H1 (cell line): ENCODE measurements at regions not wholly inside any gene's neighbourhood (a gene's known extent, or its start where the extent isn't known, plus 50 kb on each side); places are given as distances from the start of the nearest gene placed in this dataset.
A peak's percentile ranks its signal among the peaks of the same experiment; 100 is the strongest.

Experiments used
- CTCF ChIA-PET: fragments of 300-600 bp; sonication (Branson Sonifier 250); formaldehyde crosslinking; loops from one replicate; lab custom pipeline; 2021; ENCODE audit not compliant: partially characterized antibody; lab: Charles Lee
- POLR2A ChIA-PET: fragments of 300-600 bp; sonication (Branson Sonifier 250); formaldehyde crosslinking; loops from one replicate; lab custom pipeline; 2021; ENCODE audit warnings: inconsistent platforms; ENCODE audit not compliant: partially characterized antibody; lab: Charles Lee
- DNase-seq, 2 experiments: peaks; one replicate each; pipeline versions ENCODE4 v3.0.0 to v3.0.0-alpha.2; 2010 to 2022; ENCODE audit warnings: low spot score in 2 of 2, low read depth in 1 of 2, mixed read lengths in 1 of 2
- FAIRE-seq: peaks from 2 replicates; lab custom pipeline; 2011; peaks lifted over from hg19 to GRCh38; lab: Jason Lieb, UNC
- H2AFZ ChIP-seq: 2 replicates; pipeline ENCODE4 v1.8.1; 2012; ENCODE audit warnings: low read length, inconsistent platforms
- H2AK5ac ChIP-seq: 2 replicates; pipeline ENCODE4 v1.6.1; 2013; ENCODE audit warnings: low read depth, low read length
- H2BK120ac ChIP-seq: replicated peaks from 2 replicates; pipeline ENCODE3; 2013; ENCODE audit warnings: low read depth, low read length, inconsistent platforms
- H2BK12ac ChIP-seq: 2 replicates; pipeline ENCODE4 v1.6.1; 2013; ENCODE audit warnings: low read depth, low read length
- H2BK15ac ChIP-seq: 2 replicates; pipeline ENCODE4 v1.6.1; 2013; ENCODE audit warnings: low read length
- H2BK20ac ChIP-seq: 2 replicates; pipeline ENCODE4 v1.6.1; 2013; ENCODE audit warnings: low read length
- H2BK5ac ChIP-seq: 2 replicates; pipeline ENCODE4 v1.6.1; 2013; ENCODE audit warnings: low read depth, low read length
- H3K14ac ChIP-seq: 2 replicates; pipeline ENCODE4 v1.6.1; 2013; ENCODE audit warnings: inconsistent platforms; ENCODE audit not compliant: insufficient read length
- H3K18ac ChIP-seq: 2 replicates; pipeline ENCODE4 v1.6.1; 2013; ENCODE audit warnings: low read length; ENCODE audit errors: extremely low read depth
- H3K23ac ChIP-seq: 2 replicates; pipeline ENCODE4 v1.6.1; 2013; ENCODE audit warnings: inconsistent platforms; ENCODE audit not compliant: insufficient read length
- H3K23me2 ChIP-seq: 2 replicates; pipeline ENCODE4 v1.6.1; 2013; ENCODE audit warnings: low read depth, low read length
- H3K27ac ChIP-seq: 2 replicates; pipeline ENCODE4 v1.6.1; 2011; ENCODE audit warnings: low read depth, low read length, inconsistent platforms
- H3K27me3 ChIP-seq, 4 experiments: replicated peaks in 1 of 4; 1 replicate in 1 of 4; 2 replicates in 3 of 4; pipeline versions ENCODE4 v1.6.1 to v1.8.1; 2011 to 2013; ENCODE audit warnings: low read length in 3 of 4, mild to moderate bottlenecking in 3 of 4, inconsistent platforms in 2 of 4, mixed read lengths in 2 of 4, moderate library complexity in 1 of 4; ENCODE audit not compliant: control insufficient read depth in 3 of 4, insufficient read depth in 3 of 4; ENCODE audit errors: extremely low read depth in 1 of 4
- H3K36me3 ChIP-seq, 4 experiments: 2 replicates each; pipeline versions ENCODE4 v1.6.1 to v1.8.1; 2011 to 2013; ENCODE audit warnings: mild to moderate bottlenecking in 4 of 4, low read length in 3 of 4, moderate library complexity in 2 of 4, control low read depth in 1 of 4, inconsistent platforms in 1 of 4; ENCODE audit not compliant: insufficient read depth in 4 of 4, control insufficient read depth in 2 of 4
- H3K4ac ChIP-seq: replicated peaks from 2 replicates; pipeline ENCODE3; 2013; ENCODE audit warnings: low read length, low read depth, mixed read lengths, inconsistent platforms; ENCODE audit not compliant: insufficient read length
- H3K4me1 ChIP-seq, 4 experiments: replicated peaks in 1 of 4; 1 replicate in 1 of 4; 2 replicates in 3 of 4; pipeline versions ENCODE4 v1.6.1 to v1.8.1; 2011 to 2013; ENCODE audit warnings: low read length in 3 of 4, inconsistent platforms in 2 of 4, mixed read lengths in 1 of 4; ENCODE audit not compliant: insufficient read depth in 4 of 4, control insufficient read depth in 3 of 4
- H3K4me2 ChIP-seq, 2 experiments: 2 replicates each; pipeline versions ENCODE4 v1.6.1 to v1.8.1; 2011 to 2013; ENCODE audit warnings: low read depth in 2 of 2, low read length in 2 of 2, control low read depth in 1 of 2, inconsistent platforms in 1 of 2, mild to moderate bottlenecking in 1 of 2; ENCODE audit not compliant: insufficient read depth in 1 of 2
- H3K4me3 ChIP-seq, 4 experiments: fragments of 200-600, 300-600 bp in 1 of 4; sonication (generic), shearing (Covaris generic), sonication (Bioruptor Twin) in 1 of 4; 2 replicates each; pipeline versions ENCODE4 v1.5.1 to v1.8.1; 2011 to 2016; ENCODE audit warnings: low read length in 4 of 4, low read depth in 3 of 4, control low read depth in 2 of 4, inconsistent platforms in 2 of 4, mild to moderate bottlenecking in 2 of 4, mixed read lengths in 1 of 4, moderate library complexity in 1 of 4; ENCODE audit not compliant: insufficient read depth in 2 of 4; ENCODE audit errors: extremely low read depth in 1 of 4
- H3K56ac ChIP-seq: replicated peaks from 2 replicates; pipeline ENCODE3; 2013; ENCODE audit warnings: low read depth, mild to moderate bottlenecking, mixed read lengths, low read length, inconsistent platforms; ENCODE audit not compliant: insufficient read length
- H3K79me1 ChIP-seq: 2 replicates; pipeline ENCODE4 v1.6.1; 2013; ENCODE audit warnings: low read depth, low read length, control low read depth
- H3K79me2 ChIP-seq, 2 experiments: 2 replicates each; pipeline versions ENCODE4 v1.6.1 to v1.8.1; 2012 to 2013; ENCODE audit warnings: low read length in 2 of 2, mild to moderate bottlenecking in 2 of 2, inconsistent platforms in 1 of 2; ENCODE audit not compliant: insufficient read depth in 2 of 2, control insufficient read depth in 1 of 2
- H3K9ac ChIP-seq, 4 experiments: replicated peaks in 1 of 4; 1 replicate in 1 of 4; 2 replicates in 3 of 4; pipeline versions ENCODE4 v1.6.1 to v1.8.1; 2011 to 2013; ENCODE audit warnings: low read depth in 3 of 4, low read length in 3 of 4, control low read depth in 2 of 4, mild to moderate bottlenecking in 2 of 4, moderate library complexity in 2 of 4, inconsistent platforms in 1 of 4; ENCODE audit errors: extremely low read depth in 1 of 4
- H3K9me3 ChIP-seq, 2 experiments: 2 replicates each; pipeline versions ENCODE4 v1.6.1 to v1.8.1; 2012 to 2013; ENCODE audit warnings: mild to moderate bottlenecking in 2 of 2, moderate library complexity in 2 of 2, control low read depth in 1 of 2, inconsistent platforms in 1 of 2, low read depth in 1 of 2, low read length in 1 of 2, mixed read lengths in 1 of 2; ENCODE audit not compliant: insufficient read depth in 2 of 2
- H4K20me1 ChIP-seq, 2 experiments: replicated peaks in 1 of 2; 2 replicates each; pipeline versions ENCODE3 to v1.8.1; 2011 to 2013; ENCODE audit warnings: inconsistent platforms in 2 of 2, low read length in 2 of 2, mild to moderate bottlenecking in 1 of 2; ENCODE audit not compliant: insufficient read depth in 2 of 2, control insufficient read depth in 1 of 2
- H4K5ac ChIP-seq: 2 replicates; pipeline ENCODE4 v1.6.1; 2013; ENCODE audit warnings: low read length, low read depth, mixed read lengths, inconsistent platforms; ENCODE audit not compliant: insufficient read length
- H4K8ac ChIP-seq: 2 replicates; pipeline ENCODE4 v1.8.0; 2013; ENCODE audit warnings: mild to moderate bottlenecking, moderate library complexity, low read length, inconsistent platforms; ENCODE audit not compliant: insufficient read depth; ENCODE audit errors: extremely low read depth
- H4K91ac ChIP-seq: replicated peaks from 2 replicates; pipeline ENCODE3; 2013; ENCODE audit warnings: low read length, mixed read lengths, inconsistent platforms; ENCODE audit not compliant: insufficient read length
- CBX8 ChIP-seq: fragments of 300-800, 300-1000 bp; sonication (generic); IDR thresholded peaks from 2 replicates; pipeline ENCODE4 v1.7.1; 2016; ENCODE audit warnings: low read depth, low read length, borderline replicate concordance
- CREB1 ChIP-seq: IDR thresholded peaks from 2 replicates; pipeline ENCODE4 v1.6.1; 2012; ENCODE audit warnings: inconsistent platforms
- CTBP2 ChIP-seq: IDR thresholded peaks from 2 replicates; pipeline ENCODE4 v1.7.0; 2011; ENCODE audit warnings: borderline replicate concordance, mild to moderate bottlenecking, moderate library complexity, mixed read lengths, low read length; ENCODE audit not compliant: insufficient read depth, insufficient read length
- HDAC2 ChIP-seq, 2 experiments: fragments of 300-600 bp in 1 of 2; sonication (generic) in 1 of 2; IDR thresholded peaks; 2 replicates each; pipeline ENCODE4 v1.6.1; 2011 to 2012; ENCODE audit warnings: low read depth in 2 of 2, low read length in 2 of 2, mild to moderate bottlenecking in 2 of 2, moderate library complexity in 2 of 2, borderline replicate concordance in 1 of 2, inconsistent platforms in 1 of 2
- KDM4A ChIP-seq: IDR thresholded peaks from one replicate; pipeline ENCODE4 v1.7.1; 2012; ENCODE audit warnings: low read depth, mild to moderate bottlenecking, moderate library complexity, low read length, inconsistent platforms; ENCODE audit not compliant: severe bottlenecking
- NRF1 ChIP-seq: IDR thresholded peaks from 2 replicates; pipeline ENCODE4 v1.6.1; 2011; ENCODE audit warnings: mild to moderate bottlenecking, low read depth, low read length, improper control_type of control experiment
- POLR2A ChIP-seq, 2 experiments: IDR thresholded peaks; 1 replicate in 1 of 2; 2 replicates in 1 of 2; pipeline ENCODE4 v1.6.1; 2011; ENCODE audit warnings: low read depth in 2 of 2, low read length in 2 of 2, mild to moderate bottlenecking in 2 of 2; ENCODE audit errors: control extremely low read depth in 1 of 2
- POLR2AphosphoS5 ChIP-seq: IDR thresholded peaks from 2 replicates; pipeline ENCODE4 v1.6.1; 2011; ENCODE audit warnings: low read depth, low read length
- SIRT6 ChIP-seq: IDR thresholded peaks from one replicate; pipeline ENCODE4 v1.7.1; 2012; ENCODE audit warnings: low read length, inconsistent platforms
- SRF ChIP-seq: IDR thresholded peaks from 2 replicates; pipeline ENCODE4 v1.6.1; 2011; ENCODE audit warnings: mild to moderate bottlenecking, low read depth, low read length, moderate library complexity
- TEAD4 ChIP-seq: IDR thresholded peaks from 2 replicates; pipeline ENCODE4 v1.6.1; 2012; ENCODE audit warnings: low read depth, low read length, inconsistent platforms, mixed read lengths
- USF2 ChIP-seq: IDR thresholded peaks from 2 replicates; pipeline ENCODE4 v1.6.1; 2011; ENCODE audit warnings: low read length, improper control_type of control experiment
- WGBS, 2 experiments: shearing (Covaris generic) in 1 of 2; methylation state at CpG; one replicate each; pipeline versions ENCODE4 v1.1.6 to v1.1.7; 2013 to 2015; ENCODE audit warnings: low lambda C conversion rate in 2 of 2, mixed read lengths in 2 of 2, inconsistent platforms in 1 of 2, low coverage in 1 of 2, missing lambda C conversion rate in 1 of 2; ENCODE audit not compliant: insufficient replicate concordance in 2 of 2, insufficient coverage in 1 of 2, insufficient read length in 1 of 2; ENCODE audit errors: extremely low coverage in 1 of 2, missing lambda C conversion rate in 1 of 2; 5-methylcytosine and 5-hydroxymethylcytosine counted together
- TF ChIP-seq, protein P1 (sequence below): IDR thresholded peaks from 2 replicates; pipeline ENCODE4 v1.6.1; 2012; ENCODE audit warnings: low read length, inconsistent platforms

DNA sequence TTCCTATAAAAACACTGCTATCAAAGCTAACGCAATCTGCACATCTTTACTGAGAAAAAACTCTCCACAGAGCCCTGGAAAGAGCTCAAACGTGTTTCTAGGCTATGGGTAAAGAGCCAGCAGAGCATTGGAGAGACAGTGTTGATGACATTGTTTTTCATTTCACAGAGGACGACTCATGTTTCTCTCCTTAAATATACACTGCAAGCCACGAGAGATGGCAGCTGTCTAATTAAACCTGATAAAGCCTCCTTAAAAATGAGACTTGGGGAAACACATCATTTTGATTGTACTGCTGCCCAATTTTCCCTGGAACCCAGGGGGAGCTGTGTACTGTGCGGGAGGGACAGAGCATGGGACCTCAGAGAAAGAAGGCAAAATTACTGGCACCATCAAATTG lies 294.3 kb upstream of the SETBP1 start:
- Histone ChIP-seq H3K9me3 (no peaks in the 10 kb centered on the region), H4K5ac (no peak overlapping the region), H3K4me1 (no peaks in the 10 kb centered on the region), H3K4ac (no peak overlapping the region), H3K27ac (no peak overlapping the region), H4K91ac (no peak overlapping the region), H3K36me3 (no peaks in the 10 kb centered on the region), H2AK5ac (no peak overlapping the region), H3K79me1 (no peaks in the 10 kb centered on the region), H2AFZ (peak overlapping the region; percentile 2; the same call in 1 of the 2 replicates), H3K23me2 (no peaks in the 10 kb centered on the region), H3K9ac (no peak overlapping the region), H4K20me1 (no peaks in the 10 kb centered on the region), H4K8ac (no peak overlapping the region), H2BK12ac (no peak overlapping the region), H3K79me2 (no peaks in the 10 kb centered on the region), H3K56ac (no peak overlapping the region), H2BK120ac (no peak overlapping the region), H3K23ac (no peak overlapping the region), H3K18ac (no peak overlapping the region), H2BK20ac (no peak overlapping the region), H3K27me3 (no peaks in the 10 kb centered on the region), H3K14ac (no peak overlapping the region), H3K4me3 (no peak overlapping the region), H2BK5ac (no peak overlapping the region), H2BK15ac (no peak overlapping the region), H3K4me2 (no peak overlapping the region)
- POLR2A ChIA-PET: no interaction called here
- DNase-seq (no peak), FAIRE-seq (no peak)
- CTCF ChIA-PET: interaction anchor here (1.3 to 2.5 kb wide), 2 partner anchors 12 to 19 kb away, joined by 4 to 10 read pairs; no protein-coding TSS in a partner anchor
- 90% methylated on average over 5 of the region's 5 CpGs; no CpG with 5 or more reads in 1 of the 2 experiments for WGBS, 2 experiments
- TF ChIP-seq, protein P1, sequence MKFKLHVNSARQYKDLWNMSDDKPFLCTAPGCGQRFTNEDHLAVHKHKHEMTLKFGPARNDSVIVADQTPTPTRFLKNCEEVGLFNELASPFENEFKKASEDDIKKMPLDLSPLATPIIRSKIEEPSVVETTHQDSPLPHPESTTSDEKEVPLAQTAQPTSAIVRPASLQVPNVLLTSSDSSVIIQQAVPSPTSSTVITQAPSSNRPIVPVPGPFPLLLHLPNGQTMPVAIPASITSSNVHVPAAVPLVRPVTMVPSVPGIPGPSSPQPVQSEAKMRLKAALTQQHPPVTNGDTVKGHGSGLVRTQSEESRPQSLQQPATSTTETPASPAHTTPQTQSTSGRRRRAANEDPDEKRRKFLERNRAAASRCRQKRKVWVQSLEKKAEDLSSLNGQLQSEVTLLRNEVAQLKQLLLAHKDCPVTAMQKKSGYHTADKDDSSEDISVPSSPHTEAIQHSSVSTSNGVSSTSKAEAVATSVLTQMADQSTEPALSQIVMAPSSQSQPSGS: no peak
- TF ChIP-seq KDM4A (no peak), POLR2A (IDR thresholded peaks at IDR 0.05; ENCODE audit: control extremely low read depth in 1 of 2, low read depth in 2 of 2, low read length in 2 of 2) (no peak), CREB1 (no peak), SRF (no peak), CBX8 (no peak), NRF1 (no peak), POLR2AphosphoS5 (no peak), SIRT6 (no peak), USF2 (no peak), HDAC2 (IDR thresholded peaks at IDR 0.05; ENCODE audit: borderline replicate concordance in 1 of 2, low read depth in 2 of 2, low read length in 2 of 2) (no peak), TEAD4 (no peak), CTBP2 (no peak)
